Endodermal cell (in vitro differentiated cells): ENCODE measurements at regions not wholly inside any gene's neighbourhood (a gene's known extent, or its start where the extent isn't known, plus 50 kb on each side); places are given as distances from the start of the nearest gene placed in this dataset.

Source experiments
- DNase-seq: peaks from one replicate; pipeline ENCODE4 v3.0.0-alpha.2; 2017
- H3K27ac ChIP-seq: 2 replicates; pipeline ENCODE4 v1.5.1; 2013; ENCODE audit warnings: mild to moderate bottlenecking, low read depth, low read length, moderate library complexity
- H3K27me3 ChIP-seq: 2 replicates; pipeline ENCODE4 v1.6.1; 2013; ENCODE audit warnings: mild to moderate bottlenecking, low read length, moderate library complexity; ENCODE audit not compliant: insufficient read depth, control insufficient read depth, poor library complexity, severe bottlenecking
- H3K36me3 ChIP-seq: 2 replicates; pipeline ENCODE4 v1.7.0; 2013; ENCODE audit warnings: mild to moderate bottlenecking, low read length, moderate library complexity; ENCODE audit not compliant: control insufficient read depth, insufficient read depth
- H3K4me1 ChIP-seq: one replicate; pipeline ENCODE4 v1.7.0; 2013; ENCODE audit warnings: low read length; ENCODE audit not compliant: control insufficient read depth, insufficient read depth
- H3K4me3 ChIP-seq: 2 replicates; pipeline ENCODE4 v1.5.1; 2013; ENCODE audit warnings: mild to moderate bottlenecking, low read length, moderate library complexity
- H3K9ac ChIP-seq: 2 replicates; pipeline ENCODE4 v1.6.1; 2013; ENCODE audit warnings: mild to moderate bottlenecking, low read length, moderate library complexity; ENCODE audit not compliant: poor library complexity, severe bottlenecking; ENCODE audit errors: extremely low read depth
- H3K9me3 ChIP-seq: 2 replicates; pipeline ENCODE4 v1.6.1; 2013; ENCODE audit warnings: mild to moderate bottlenecking, low read length, moderate library complexity; ENCODE audit not compliant: control insufficient read depth
- H3K27ac Mint-ChIP-seq: 2 replicates; pipeline ENCODE4 v1.8.0; 2020; ENCODE audit warnings: mixed read lengths
- H3K27me3 Mint-ChIP-seq: 2 replicates; pipeline ENCODE4 v1.8.0; 2021; ENCODE audit warnings: mild to moderate bottlenecking, mixed read lengths; ENCODE audit not compliant: insufficient read depth
- H3K36me3 Mint-ChIP-seq: 2 replicates; pipeline ENCODE4 v1.8.0; 2020; ENCODE audit warnings: low read depth, mixed read lengths
- H3K4me1 Mint-ChIP-seq: 2 replicates; pipeline ENCODE4 v1.8.0; 2020; ENCODE audit warnings: mixed read lengths
- H3K4me3 Mint-ChIP-seq: 2 replicates; pipeline ENCODE4 v1.8.0; 2020; ENCODE audit warnings: mild to moderate bottlenecking, moderate library complexity, mixed read lengths
- H3K9me3 Mint-ChIP-seq: 2 replicates; pipeline ENCODE4 v1.8.0; 2020; ENCODE audit warnings: mild to moderate bottlenecking, mixed read lengths
- WGBS, 2 experiments: methylation state at CpG; one replicate each; pipeline versions ENCODE4 v1.1.5 to v1.1.7; 2013; ENCODE audit warnings: missing lambda C conversion rate in 2 of 2, mixed read lengths in 1 of 2; ENCODE audit not compliant: insufficient coverage in 1 of 2, insufficient read length in 1 of 2; 5-methylcytosine and 5-hydroxymethylcytosine counted together
- TF ChIP-seq, protein P1 (sequence below): fragments of 200-600 bp; sonication (generic); conservative IDR thresholded peaks from 2 replicates; pipeline ENCODE4 v1.5.0; 2021; ENCODE audit warnings: antibody characterized with exemption, mild to moderate bottlenecking

- H3K9me3 ChIP-seq, result no peaks in the 10 kb centered on the region
- Mint-ChIP-seq H3K27ac (no peak overlapping the region), H3K36me3 (no peaks in the 10 kb centered on the region), H3K4me3 (no peak overlapping the region), H3K27me3 (peaks cover 3% of the 10 kb centered on the region), H3K9me3 (no peaks in the 10 kb centered on the region), H3K4me1 (peaks cover 9% of the 10 kb centered on the region)
- no peak overlapping the region for H3K27ac ChIP-seq
- 77 to 96% methylated on average over 3 to 4 of the region's 4 CpGs for WGBS, 2 experiments
- no peak overlapping the region for H3K4me3 ChIP-seq
- H3K27me3 ChIP-seq, result no peaks in the 10 kb centered on the region
- peaks cover 9% of the 10 kb centered on the region for H3K4me1 ChIP-seq
- no peaks in the 10 kb centered on the region for H3K36me3 ChIP-seq
- DNase-seq, result no peak
- TF ChIP-seq, protein P1, sequence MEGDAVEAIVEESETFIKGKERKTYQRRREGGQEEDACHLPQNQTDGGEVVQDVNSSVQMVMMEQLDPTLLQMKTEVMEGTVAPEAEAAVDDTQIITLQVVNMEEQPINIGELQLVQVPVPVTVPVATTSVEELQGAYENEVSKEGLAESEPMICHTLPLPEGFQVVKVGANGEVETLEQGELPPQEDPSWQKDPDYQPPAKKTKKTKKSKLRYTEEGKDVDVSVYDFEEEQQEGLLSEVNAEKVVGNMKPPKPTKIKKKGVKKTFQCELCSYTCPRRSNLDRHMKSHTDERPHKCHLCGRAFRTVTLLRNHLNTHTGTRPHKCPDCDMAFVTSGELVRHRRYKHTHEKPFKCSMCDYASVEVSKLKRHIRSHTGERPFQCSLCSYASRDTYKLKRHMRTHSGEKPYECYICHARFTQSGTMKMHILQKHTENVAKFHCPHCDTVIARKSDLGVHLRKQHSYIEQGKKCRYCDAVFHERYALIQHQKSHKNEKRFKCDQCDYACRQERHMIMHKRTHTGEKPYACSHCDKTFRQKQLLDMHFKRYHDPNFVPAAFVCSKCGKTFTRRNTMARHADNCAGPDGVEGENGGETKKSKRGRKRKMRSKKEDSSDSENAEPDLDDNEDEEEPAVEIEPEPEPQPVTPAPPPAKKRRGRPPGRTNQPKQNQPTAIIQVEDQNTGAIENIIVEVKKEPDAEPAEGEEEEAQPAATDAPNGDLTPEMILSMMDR, result no peak
- no peak overlapping the region for H3K9ac ChIP-seq
Observed at GRCh38 chr11:121766991-121767390, 314.2 kb upstream of the SORL1-AS1 start.

DNA sequence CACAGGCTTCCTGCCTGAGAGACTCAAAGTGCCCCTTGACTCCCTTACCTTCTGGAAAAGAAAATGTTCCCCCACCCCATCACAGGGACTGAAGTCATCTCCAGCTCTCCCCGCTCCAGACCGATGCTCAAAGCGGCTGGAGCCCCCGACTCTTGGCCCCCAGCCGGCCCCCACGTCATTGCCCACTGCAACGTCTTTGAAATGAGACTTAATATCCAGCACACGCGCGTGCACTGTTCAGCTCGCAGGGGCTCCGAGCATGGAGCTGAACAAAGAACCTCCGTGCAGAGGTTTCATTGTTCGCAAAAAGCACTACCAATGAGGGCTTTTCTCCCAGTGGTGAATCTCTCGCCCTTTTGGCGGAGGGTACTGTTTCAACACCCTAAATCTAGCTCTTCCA is 313.4 kb upstream of the SORL1-AS1 start:
- Histone ChIP-seq H3K27ac (no peak overlapping the region), H3K9me3 (no peaks in the 10 kb centered on the region), H3K4me1 (peaks cover 9% of the 10 kb centered on the region), H3K4me3 (no peak overlapping the region), H3K27me3 (no peaks in the 10 kb centered on the region), H3K36me3 (no peaks in the 10 kb centered on the region), H3K9ac (no peak overlapping the region)
- TF ChIP-seq, protein P1, result no peak
- Mint-ChIP-seq H3K9me3 (no peaks in the 10 kb centered on the region), H3K36me3 (no peaks in the 10 kb centered on the region), H3K4me1 (peaks cover 9% of the 10 kb centered on the region), H3K27ac (no peak overlapping the region), H3K4me3 (no peak overlapping the region), H3K27me3 (peaks cover 3% of the 10 kb centered on the region)
- no peak for DNase-seq
- WGBS, 2 experiments, result 94 to 95% methylated on average over 11 to 16 of the region's 16 CpGs

DNA sequence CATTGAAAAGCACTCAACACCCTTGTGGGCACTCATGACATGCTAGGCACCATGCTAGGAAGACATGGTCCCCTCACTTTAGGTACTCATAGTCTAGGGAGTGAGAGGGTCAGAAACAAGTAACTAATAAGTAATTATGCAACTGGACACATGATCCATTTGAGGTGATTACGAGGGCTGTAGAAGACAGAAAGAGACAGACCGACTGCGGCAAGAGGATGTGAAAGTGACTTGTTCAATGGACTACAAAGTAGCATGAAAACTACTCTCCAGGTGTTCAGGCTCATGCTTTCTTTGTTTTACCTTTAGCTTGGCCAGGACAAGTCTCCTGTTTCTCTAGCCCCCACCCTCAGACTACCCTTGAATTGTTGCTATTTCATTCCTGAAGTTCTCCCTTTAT is 310.8 kb upstream of the SORL1-AS1 start:
- no peak overlapping the region for H3K27ac ChIP-seq
- H3K4me3 Mint-ChIP-seq, result no peak overlapping the region
- H3K27me3 Mint-ChIP-seq, result no peaks in the 10 kb centered on the region
- no peak overlapping the region for H3K27ac Mint-ChIP-seq
- H3K4me1 ChIP-seq, result peaks cover 9% of the 10 kb centered on the region
- H3K36me3 Mint-ChIP-seq, result no peaks in the 10 kb centered on the region
- H3K9ac ChIP-seq, result no peak overlapping the region
- H3K4me1 Mint-ChIP-seq, result peaks cover 8% of the 10 kb centered on the region
- 89 to 91% methylated on average over 1 to 3 of the region's 3 CpGs for WGBS, 2 experiments
- H3K9me3 Mint-ChIP-seq, result no peaks in the 10 kb centered on the region
- H3K36me3 ChIP-seq, result no peaks in the 10 kb centered on the region
- TF ChIP-seq, protein P1, result no peak
- no peak overlapping the region for H3K4me3 ChIP-seq
- H3K27me3 ChIP-seq, result no peaks in the 10 kb centered on the region
- no peak for DNase-seq
- H3K9me3 ChIP-seq, result no peaks in the 10 kb centered on the region
